ENCODE measurements at regions not wholly inside any gene's neighbourhood (a gene's known extent, or its start where the extent isn't known, plus 50 kb on each side); places are given as distances from the start of the nearest gene placed in this dataset.
"Not testable (repeated sequence)": the region's sequence is repeated elsewhere in the genome, so short reads cannot be mapped to it uniquely, and the experiment has no call there.

DNA sequence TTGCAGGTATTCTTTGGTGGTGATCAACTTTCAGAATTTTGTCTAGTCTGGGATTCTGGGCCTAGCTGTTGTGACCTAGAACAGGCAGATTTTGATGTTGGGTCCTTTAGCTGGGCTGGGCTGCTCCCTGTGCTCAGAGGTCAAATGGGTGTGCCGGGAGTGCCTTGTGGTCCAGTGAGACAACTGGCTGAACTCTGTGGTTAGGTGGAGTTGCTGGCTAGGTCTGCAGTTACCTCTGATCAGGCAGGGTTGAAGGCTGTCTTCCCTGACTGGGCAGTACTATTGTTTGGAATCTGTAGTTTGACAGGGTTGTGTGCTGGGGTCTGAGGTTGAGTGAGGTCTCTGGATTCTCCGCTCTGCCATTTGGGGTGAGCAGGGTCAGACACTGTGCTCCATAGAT is 599.3 kb downstream of the RAPGEF2 start:
- Mint-ChIP-seq H3K9me3 (ENCODE audit: unreplicated experiment) (no peaks in the 10 kb centered on the region), H3K27ac (ENCODE audit: unreplicated experiment) (no peak overlapping the region), H3K27me3 (ENCODE audit: insufficient read depth, unreplicated experiment) (no peaks in the 10 kb centered on the region), H3K4me1 (ENCODE audit: low read depth, unreplicated experiment) (no peaks in the 10 kb centered on the region), H3K4me3 (ENCODE audit: unreplicated experiment) (no peak overlapping the region), H3K36me3 (ENCODE audit: insufficient read depth, unreplicated experiment) (no peaks in the 10 kb centered on the region)
- Histone ChIP-seq H3K36me3 (ENCODE audit: control insufficient read depth, insufficient read depth, low read length) (no peaks in the 10 kb centered on the region), H3K4me3 (ENCODE audit: low read depth, low read length) (no peak overlapping the region), H3K4me1 (no peaks in the 10 kb centered on the region), H3K9me3 (no peaks in the 10 kb centered on the region), H3K27me3 (replicated peaks; ENCODE audit: control insufficient read depth, insufficient read depth, low read length) (no peaks in the 10 kb centered on the region)
- CTCF ChIA-PET = no interaction called here
- no TSS peak for BruUV-seq (replicated peaks)
- intact Hi-C loops (cut with micrococcal nuclease; ENCODE audit: unreplicated experiment) = no loop called here
- POLR2A ChIA-PET = no interaction called here
- no peak for TF ChIP-seq CTCF (IDR thresholded peaks at IDR 0.05; ENCODE audit: insufficient read depth in 1 of 2, low read depth in 1 of 2, low read length in 1 of 2, severe bottlenecking in 1 of 2, unreplicated experiment in 1 of 2)
- no peak for DNase-seq

GRCh38 chr4:159705334-159705733 is 602.5 kb downstream of the RAPGEF2 start:
- intact Hi-C loops (cut with micrococcal nuclease; ENCODE audit: unreplicated experiment) = no loop called here
- Histone ChIP-seq H3K36me3 (ENCODE audit: control insufficient read depth, insufficient read depth, low read length) (no peaks in the 10 kb centered on the region), H3K4me1 (no peaks in the 10 kb centered on the region), H3K4me3 (ENCODE audit: low read depth, low read length) (no peak overlapping the region), H3K9me3 (no peaks in the 10 kb centered on the region), H3K27me3 (replicated peaks; ENCODE audit: control insufficient read depth, insufficient read depth, low read length) (no peaks in the 10 kb centered on the region)
- H3K9me3 Mint-ChIP-seq (ENCODE audit: unreplicated experiment) = no peaks in the 10 kb centered on the region
- BruUV-seq (replicated peaks) = no TSS peak
- H3K4me3 Mint-ChIP-seq (ENCODE audit: unreplicated experiment) = no peak overlapping the region
- no peaks in the 10 kb centered on the region for H3K27me3 Mint-ChIP-seq (ENCODE audit: insufficient read depth, unreplicated experiment)
- CTCF ChIA-PET = no interaction called here
- no peak overlapping the region for H3K27ac Mint-ChIP-seq (ENCODE audit: unreplicated experiment)
- POLR2A ChIA-PET = no interaction called here
- H3K36me3 Mint-ChIP-seq (ENCODE audit: insufficient read depth, unreplicated experiment) = no peaks in the 10 kb centered on the region
- no peak for DNase-seq
- no peak for TF ChIP-seq CTCF (IDR thresholded peaks at IDR 0.05; ENCODE audit: insufficient read depth in 1 of 2, low read depth in 1 of 2, low read length in 1 of 2, severe bottlenecking in 1 of 2, unreplicated experiment in 1 of 2)
- H3K4me1 Mint-ChIP-seq (ENCODE audit: low read depth, unreplicated experiment) = no peaks in the 10 kb centered on the region

DNA sequence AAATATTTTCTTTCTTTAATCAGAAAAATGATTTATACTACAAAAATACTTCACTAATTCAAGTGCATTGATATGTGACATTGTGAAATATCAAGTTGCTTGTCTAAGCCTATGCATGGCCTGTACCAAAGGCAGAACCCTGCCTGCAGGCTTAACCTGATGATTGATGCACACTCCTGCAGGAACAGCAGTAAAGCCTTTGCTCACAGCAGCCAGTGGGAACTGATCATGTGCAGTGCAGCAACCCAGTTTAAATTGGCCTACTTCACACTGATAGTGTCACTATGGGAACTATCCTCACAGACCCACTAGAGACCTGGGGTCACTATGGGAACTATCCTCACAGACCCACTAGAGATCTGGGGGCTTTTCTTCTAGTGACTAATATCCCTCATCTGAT is 603.8 kb downstream of the RAPGEF2 start:
- Histone ChIP-seq H3K27me3 (replicated peaks; ENCODE audit: control insufficient read depth, insufficient read depth, low read length) (no peaks in the 10 kb centered on the region), H3K4me3 (ENCODE audit: low read depth, low read length) (no peak overlapping the region), H3K4me1 (no peaks in the 10 kb centered on the region), H3K36me3 (ENCODE audit: control insufficient read depth, insufficient read depth, low read length) (no peaks in the 10 kb centered on the region), H3K9me3 (no peaks in the 10 kb centered on the region)
- no peak for TF ChIP-seq CTCF (IDR thresholded peaks at IDR 0.05; ENCODE audit: insufficient read depth in 1 of 2, low read depth in 1 of 2, low read length in 1 of 2, severe bottlenecking in 1 of 2, unreplicated experiment in 1 of 2)
- Mint-ChIP-seq H3K9me3 (ENCODE audit: unreplicated experiment) (no peaks in the 10 kb centered on the region), H3K36me3 (ENCODE audit: insufficient read depth, unreplicated experiment) (no peaks in the 10 kb centered on the region), H3K27ac (ENCODE audit: unreplicated experiment) (no peak overlapping the region), H3K4me3 (ENCODE audit: unreplicated experiment) (no peak overlapping the region), H3K27me3 (ENCODE audit: insufficient read depth, unreplicated experiment) (no peaks in the 10 kb centered on the region), H3K4me1 (ENCODE audit: low read depth, unreplicated experiment) (no peaks in the 10 kb centered on the region)
- BruUV-seq (replicated peaks) = no TSS peak
- ChIA-PET POLR2A (no interaction called here), CTCF (no interaction called here)
- no peak for DNase-seq
- intact Hi-C loops (cut with micrococcal nuclease; ENCODE audit: unreplicated experiment) = no loop called here

DNA sequence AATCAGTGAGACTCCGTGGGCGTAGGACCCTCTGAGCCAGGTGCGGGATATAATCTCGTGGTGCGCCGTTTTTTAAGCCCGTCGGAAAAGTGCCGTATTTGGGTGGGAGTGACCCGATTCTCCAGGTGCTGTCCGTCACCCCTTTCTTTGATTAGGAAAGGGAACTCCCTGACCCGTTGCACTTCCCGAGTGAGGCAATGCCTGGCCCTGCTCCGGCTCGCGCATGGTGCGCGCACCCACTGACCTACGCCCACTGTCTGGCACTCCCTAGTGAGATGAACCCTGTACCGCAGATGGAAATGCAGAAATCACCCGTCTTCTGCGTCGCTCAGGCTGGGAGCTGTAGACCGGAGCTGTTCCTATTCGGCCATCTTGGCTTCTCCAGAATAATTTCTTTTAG is 612.3 kb downstream of the RAPGEF2 start:
- intact Hi-C loops (cut with micrococcal nuclease; ENCODE audit: unreplicated experiment); H3K9me3 ChIP-seq; H3K4me1 ChIP-seq; CTCF ChIA-PET; H3K4me3 Mint-ChIP-seq (ENCODE audit: unreplicated experiment); POLR2A ChIA-PET; H3K27me3 ChIP-seq (replicated peaks; ENCODE audit: control insufficient read depth, insufficient read depth, low read length); H3K36me3 Mint-ChIP-seq (ENCODE audit: insufficient read depth, unreplicated experiment); H3K27me3 Mint-ChIP-seq (ENCODE audit: insufficient read depth, unreplicated experiment); H3K9me3 Mint-ChIP-seq (ENCODE audit: unreplicated experiment); H3K36me3 ChIP-seq (ENCODE audit: control insufficient read depth, insufficient read depth, low read length); H3K4me3 ChIP-seq (ENCODE audit: low read depth, low read length); H3K4me1 Mint-ChIP-seq (ENCODE audit: low read depth, unreplicated experiment); DNase-seq; H3K27ac Mint-ChIP-seq (ENCODE audit: unreplicated experiment); BruUV-seq (replicated peaks): not testable (repeated sequence)

Measured in Caco-2 (cell line).